ENCODE measurements at regions not wholly inside any gene's neighbourhood (a gene's known extent, or its start where the extent isn't known, plus 50 kb on each side); places are given as distances from the start of the nearest gene placed in this dataset.

GRCh38 chr10:3397231-3397630 lies 224.6 kb upstream of the PITRM1 start:
- TF ChIP-seq, protein P1, sequence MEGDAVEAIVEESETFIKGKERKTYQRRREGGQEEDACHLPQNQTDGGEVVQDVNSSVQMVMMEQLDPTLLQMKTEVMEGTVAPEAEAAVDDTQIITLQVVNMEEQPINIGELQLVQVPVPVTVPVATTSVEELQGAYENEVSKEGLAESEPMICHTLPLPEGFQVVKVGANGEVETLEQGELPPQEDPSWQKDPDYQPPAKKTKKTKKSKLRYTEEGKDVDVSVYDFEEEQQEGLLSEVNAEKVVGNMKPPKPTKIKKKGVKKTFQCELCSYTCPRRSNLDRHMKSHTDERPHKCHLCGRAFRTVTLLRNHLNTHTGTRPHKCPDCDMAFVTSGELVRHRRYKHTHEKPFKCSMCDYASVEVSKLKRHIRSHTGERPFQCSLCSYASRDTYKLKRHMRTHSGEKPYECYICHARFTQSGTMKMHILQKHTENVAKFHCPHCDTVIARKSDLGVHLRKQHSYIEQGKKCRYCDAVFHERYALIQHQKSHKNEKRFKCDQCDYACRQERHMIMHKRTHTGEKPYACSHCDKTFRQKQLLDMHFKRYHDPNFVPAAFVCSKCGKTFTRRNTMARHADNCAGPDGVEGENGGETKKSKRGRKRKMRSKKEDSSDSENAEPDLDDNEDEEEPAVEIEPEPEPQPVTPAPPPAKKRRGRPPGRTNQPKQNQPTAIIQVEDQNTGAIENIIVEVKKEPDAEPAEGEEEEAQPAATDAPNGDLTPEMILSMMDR (IDR thresholded peaks at IDR 0.05; ENCODE audit: insufficient read depth, low read length) = no peak
- TF ChIP-seq POLR2AphosphoS5 (IDR thresholded peaks at IDR 0.05; ENCODE audit: low read depth) = no peak
